Activated CD4-positive, alpha-beta T cell treated with anti-CD3 and anti-CD28 coated beads, Interleukin-2, amount 10 ng/mL, durations not matched to agents 24 days and 14 days (primary cell): ENCODE measurements at regions not wholly inside any gene's neighbourhood (a gene's known extent, or its start where the extent isn't known, plus 50 kb on each side); places are given as distances from the start of the nearest gene placed in this dataset.
A peak's percentile ranks its signal among the peaks of the same experiment; 100 is the strongest.
"Not testable (repeated sequence)": the region's sequence is repeated elsewhere in the genome, so short reads cannot be mapped to it uniquely, and the experiment has no call there.

Source experiments
- DNase-seq: peaks from one replicate; pipeline ENCODE4 v3.0.0; 2022
- H3K27ac Mint-ChIP-seq: one replicate; pipeline ENCODE4 v1.8.0; 2022; ENCODE audit warnings: mild to moderate bottlenecking, mixed read lengths
- H3K27me3 Mint-ChIP-seq: one replicate; pipeline ENCODE4 v1.8.0; 2022; ENCODE audit warnings: mixed read lengths
- H3K36me3 Mint-ChIP-seq: one replicate; pipeline ENCODE4 v1.8.0; 2022; ENCODE audit warnings: low read depth, mild to moderate bottlenecking, mixed read lengths
- H3K4me1 Mint-ChIP-seq: one replicate; pipeline ENCODE4 v1.8.0; 2021; ENCODE audit warnings: mixed read lengths
- H3K4me3 Mint-ChIP-seq: one replicate; pipeline ENCODE4 v1.8.0; 2022; ENCODE audit warnings: mild to moderate bottlenecking, moderate library complexity, mixed read lengths
- H3K9me3 Mint-ChIP-seq: one replicate; pipeline ENCODE4 v1.8.0; 2021; ENCODE audit warnings: mixed read lengths
- intact Hi-C: fragments of 100-400 bp; cut with micrococcal nuclease; formaldehyde crosslinking; loops from one replicate; pipeline ENCODE4 v1.15.1; 2023

- peak; percentile 31 for DNase-seq
- Mint-ChIP-seq H3K27ac (no peak overlapping the region), H3K9me3 (no peaks in the 10 kb centered on the region), H3K4me1 (no peaks in the 10 kb centered on the region), H3K27me3 (peaks cover 4% of the 10 kb centered on the region), H3K4me3 (no peak overlapping the region), H3K36me3 (no peaks in the 10 kb centered on the region)
- intact Hi-C loops, result no loop called here
Measured at GRCh38 chr15:39025321-39025720, 460.7 kb upstream of the RASGRP1 start.

DNA sequence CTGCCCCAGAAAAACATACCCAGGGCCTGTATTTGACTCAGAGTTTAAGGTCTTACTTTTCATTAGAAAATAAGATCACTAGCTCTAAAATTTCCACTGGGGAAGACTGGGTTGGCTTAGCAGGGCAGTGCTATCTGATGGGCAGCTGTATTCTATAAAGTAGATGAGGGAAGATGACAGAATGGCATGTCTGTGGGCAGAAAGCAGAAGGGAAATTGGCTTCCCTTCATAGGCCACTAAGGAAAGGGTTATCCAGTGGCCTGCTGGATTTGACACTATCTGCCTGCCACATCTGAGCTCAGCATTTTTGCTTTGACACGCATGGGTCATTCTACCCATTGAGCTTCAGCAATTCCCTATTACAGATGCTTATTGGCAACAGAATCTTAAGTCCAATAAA is 461.3 kb upstream of the RASGRP1 start:
- Mint-ChIP-seq H3K9me3 (no peaks in the 10 kb centered on the region), H3K27ac (no peak overlapping the region), H3K36me3 (no peaks in the 10 kb centered on the region)

DNA sequence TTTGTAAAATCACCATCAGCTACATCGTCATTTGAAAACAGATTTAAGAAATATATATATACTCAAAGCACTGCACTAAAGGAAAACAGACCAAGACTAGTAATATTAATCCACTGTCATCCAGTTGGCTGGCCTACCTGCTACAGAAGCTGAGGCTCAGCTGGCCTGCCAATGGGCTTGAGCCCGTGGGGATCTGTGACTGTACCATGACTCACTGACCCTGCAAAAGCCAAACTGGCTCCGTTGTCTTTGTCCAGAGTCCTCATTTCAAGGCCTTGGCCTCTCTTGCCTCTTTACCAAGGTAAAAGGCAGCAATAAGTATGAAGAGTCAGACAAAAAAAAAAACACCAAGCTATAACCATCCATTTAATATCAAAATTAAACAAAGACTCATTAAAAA is 463.5 kb upstream of the RASGRP1 start:
- peaks cover 12% of the 10 kb centered on the region for H3K27me3 Mint-ChIP-seq
- intact Hi-C loops, result no loop called here
- DNase-seq, result peak; percentile 23
- H3K4me3 Mint-ChIP-seq, result no peak overlapping the region
- H3K36me3 Mint-ChIP-seq, result no peaks in the 10 kb centered on the region
- H3K9me3 Mint-ChIP-seq, result no peaks in the 10 kb centered on the region
- H3K4me1 Mint-ChIP-seq, result no peaks in the 10 kb centered on the region
- no peak overlapping the region for H3K27ac Mint-ChIP-seq

More for the DNA sequence above, 461.3 kb upstream of the RASGRP1 start:
- H3K27me3 Mint-ChIP-seq, result peaks cover 4% of the 10 kb centered on the region
- intact Hi-C loops, result no loop called here
- peak; percentile 25 for DNase-seq
- no peak overlapping the region for H3K4me3 Mint-ChIP-seq
- H3K4me1 Mint-ChIP-seq, result no peaks in the 10 kb centered on the region

- Mint-ChIP-seq H3K27me3 (peaks cover 20% of the 10 kb centered on the region), H3K4me3 (no peak overlapping the region), H3K4me1 (no peaks in the 10 kb centered on the region), H3K9me3 (no peaks in the 10 kb centered on the region), H3K36me3 (no peaks in the 10 kb centered on the region), H3K27ac (no peak overlapping the region)
- intact Hi-C loops, result no loop called here
- no peak for DNase-seq
Measured at GRCh38 chr15:39029741-39030140, 465.1 kb upstream of the RASGRP1 start.

GRCh38 chr15:39030291-39031070 is 465.9 kb upstream of the RASGRP1 start:
- DNase-seq, result no peak
- Mint-ChIP-seq H3K4me1 (no peaks in the 10 kb centered on the region), H3K4me3 (no peak overlapping the region), H3K27me3 (peaks cover 18% of the 10 kb centered on the region), H3K9me3 (no peaks in the 10 kb centered on the region), H3K27ac (no peak overlapping the region), H3K36me3 (no peaks in the 10 kb centered on the region)
- intact Hi-C loops, result no loop called here

GRCh38 chr15:39031596-39031995 is 467.0 kb upstream of the RASGRP1 start:
- H3K9me3 Mint-ChIP-seq, result no peaks in the 10 kb centered on the region
- no peak overlapping the region for H3K4me3 Mint-ChIP-seq
- DNase-seq, result no peak
- peaks cover 18% of the 10 kb centered on the region for H3K27me3 Mint-ChIP-seq
- no peaks in the 10 kb centered on the region for H3K36me3 Mint-ChIP-seq
- intact Hi-C loops, result no loop called here
- H3K27ac Mint-ChIP-seq, result no peak overlapping the region
- no peaks in the 10 kb centered on the region for H3K4me1 Mint-ChIP-seq

GRCh38 chr15:39034816-39035215 is 470.2 kb upstream of the RASGRP1 start:
- intact Hi-C loops, result no loop called here
- H3K4me1 Mint-ChIP-seq, result no peaks in the 10 kb centered on the region
- H3K27ac Mint-ChIP-seq, result no peak overlapping the region
- H3K27me3 Mint-ChIP-seq, result peaks cover 18% of the 10 kb centered on the region
- no peaks in the 10 kb centered on the region for H3K36me3 Mint-ChIP-seq
- H3K4me3 Mint-ChIP-seq, result no peak overlapping the region
- H3K9me3 Mint-ChIP-seq, result no peaks in the 10 kb centered on the region
- DNase-seq, result peak; percentile 9

DNA sequence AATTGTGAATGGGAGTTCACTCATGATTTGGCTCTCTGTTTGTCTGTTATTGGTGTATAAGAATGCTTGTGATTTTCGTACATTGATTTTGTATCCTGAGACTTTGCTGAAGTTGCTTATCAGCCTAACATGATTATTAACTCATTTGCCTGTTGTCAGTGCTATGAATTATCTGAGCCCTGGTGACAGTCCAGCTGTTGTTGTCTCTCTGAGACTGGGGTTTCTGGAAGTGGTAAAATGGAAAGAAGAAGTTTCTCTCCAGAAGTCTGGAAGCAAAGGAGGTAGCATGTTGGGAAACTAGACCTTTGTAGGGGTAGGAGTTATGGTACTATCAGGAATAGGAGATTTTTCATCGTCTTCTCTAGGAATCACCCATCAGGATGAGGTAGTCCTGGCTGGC is 473.0 kb upstream of the RASGRP1 start:
- H3K9me3 Mint-ChIP-seq, H3K27ac Mint-ChIP-seq, H3K4me1 Mint-ChIP-seq, H3K4me3 Mint-ChIP-seq, H3K36me3 Mint-ChIP-seq, DNase-seq, intact Hi-C loops: not testable (repeated sequence)
- peaks cover 13% of the 10 kb centered on the region for H3K27me3 Mint-ChIP-seq

DNA sequence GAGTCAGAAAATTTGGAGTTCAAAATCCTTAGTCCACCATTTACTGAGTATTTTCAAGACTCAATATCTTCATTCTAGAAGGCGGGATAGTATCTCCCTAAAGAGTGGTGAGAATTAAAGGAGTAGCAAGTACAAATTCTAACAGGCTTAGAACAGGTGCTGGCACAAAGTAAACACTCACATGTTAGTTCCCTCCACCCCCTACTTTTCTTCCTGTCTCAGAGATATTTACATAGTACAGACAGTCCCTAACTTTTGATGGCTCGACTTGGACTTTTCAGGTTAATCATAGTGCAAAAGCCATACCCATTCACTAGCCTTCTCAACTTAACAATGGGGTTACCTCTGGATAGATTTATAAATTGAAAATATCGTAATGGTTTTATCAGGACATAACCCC is 476.2 kb upstream of the RASGRP1 start:
- Mint-ChIP-seq H3K36me3 (no peaks in the 10 kb centered on the region), H3K27me3 (peaks cover 2% of the 10 kb centered on the region), H3K9me3 (no peaks in the 10 kb centered on the region), H3K4me3 (no peak overlapping the region), H3K4me1 (no peaks in the 10 kb centered on the region), H3K27ac (no peak overlapping the region)
- no peak for DNase-seq
- intact Hi-C loops, result no loop called here

- Mint-ChIP-seq H3K27ac (no peak overlapping the region), H3K27me3 (peaks cover 2% of the 10 kb centered on the region), H3K4me3 (no peak overlapping the region), H3K36me3 (no peaks in the 10 kb centered on the region), H3K4me1 (no peaks in the 10 kb centered on the region), H3K9me3 (no peaks in the 10 kb centered on the region)
- DNase-seq, result no peak
- intact Hi-C loops, result no loop called here
Measured at GRCh38 chr15:39041979-39042495, 477.4 kb upstream of the RASGRP1 start.

DNA sequence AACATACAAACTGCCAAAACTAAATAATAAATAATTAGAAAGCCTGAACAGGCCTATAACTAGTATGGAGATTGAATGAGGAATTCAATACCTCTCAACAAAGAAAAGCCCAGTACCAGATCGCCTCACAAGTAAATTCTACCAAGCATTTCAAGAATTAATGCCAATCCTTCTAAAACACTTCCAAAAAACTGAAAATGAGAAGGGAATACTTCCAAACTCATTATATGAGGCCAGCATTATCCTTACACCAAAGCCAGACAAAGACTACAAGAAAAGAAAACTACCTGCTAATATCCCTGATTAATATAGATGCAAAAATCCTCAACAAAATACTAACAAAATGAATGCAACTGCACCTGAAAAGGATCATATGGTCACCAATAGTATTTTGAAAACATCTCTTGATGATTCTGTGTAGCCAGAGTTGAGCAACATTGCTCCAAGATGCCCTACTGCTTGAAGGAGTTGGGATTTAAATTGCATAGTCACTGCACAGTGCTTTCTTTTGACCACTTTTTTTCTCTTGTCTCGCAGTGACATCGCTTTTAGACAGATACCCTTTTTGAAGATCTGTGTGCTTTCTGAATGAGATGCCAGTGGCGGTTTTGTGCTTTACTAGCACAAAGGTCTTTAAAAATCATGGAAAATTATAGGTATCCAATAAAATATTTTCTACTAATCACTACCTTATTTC is 487.2 kb upstream of the RASGRP1 start:
- Mint-ChIP-seq H3K36me3 (no peaks in the 10 kb centered on the region), H3K4me1 (no peaks in the 10 kb centered on the region), H3K9me3 (peaks cover 4% of the 10 kb centered on the region), H3K27me3 (peaks cover 14% of the 10 kb centered on the region), H3K4me3 (no peak overlapping the region), H3K27ac (no peak overlapping the region)
- intact Hi-C loops, result no loop called here
- DNase-seq, result no peak

DNA sequence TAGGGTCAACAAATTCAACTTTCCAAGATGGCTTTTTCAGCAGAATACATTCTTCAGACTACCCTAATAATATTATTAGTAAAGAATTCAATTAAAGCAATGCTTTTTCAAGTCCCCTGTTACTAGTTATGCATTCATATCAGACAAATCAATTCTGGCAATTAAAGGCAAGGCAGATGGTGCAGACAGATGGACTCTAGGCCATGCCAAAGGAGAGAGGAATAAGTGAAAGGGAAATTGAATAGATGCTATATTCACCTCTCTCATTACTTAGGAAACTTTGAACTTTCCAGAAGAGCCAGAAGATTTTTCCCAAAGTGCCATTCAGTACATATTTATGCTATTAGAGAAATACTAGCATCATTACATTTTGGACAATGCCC is 487.7 kb upstream of the RASGRP1 start:
- H3K9me3 Mint-ChIP-seq, result peaks cover 4% of the 10 kb centered on the region
- no peak overlapping the region for H3K27ac Mint-ChIP-seq
- no peaks in the 10 kb centered on the region for H3K36me3 Mint-ChIP-seq
- intact Hi-C loops, result no loop called here
- no peak for DNase-seq
- no peak overlapping the region for H3K4me3 Mint-ChIP-seq
- H3K27me3 Mint-ChIP-seq, result peaks cover 14% of the 10 kb centered on the region
- no peaks in the 10 kb centered on the region for H3K4me1 Mint-ChIP-seq

DNA sequence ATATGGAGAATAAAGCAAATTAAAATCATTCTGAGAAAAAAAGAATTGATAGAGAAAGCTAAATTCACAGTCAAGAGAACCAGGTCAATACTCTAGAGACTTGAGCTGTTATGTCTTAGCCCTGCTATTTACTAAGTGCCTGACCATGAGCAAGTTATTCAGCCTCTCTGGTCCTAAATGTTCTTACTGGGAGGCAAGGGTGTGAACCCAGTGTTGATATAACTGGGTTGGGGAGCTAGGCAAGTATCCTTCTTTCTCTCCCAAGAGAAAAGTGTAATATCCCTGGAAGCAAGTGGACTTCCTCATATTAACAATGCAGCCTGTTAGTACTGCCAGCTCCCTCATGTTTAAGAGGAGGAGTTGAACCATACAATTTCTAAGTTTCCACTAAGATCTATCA is 488.9 kb upstream of the RASGRP1 start:
- intact Hi-C loops, result no loop called here
- Mint-ChIP-seq H3K4me1 (no peaks in the 10 kb centered on the region), H3K9me3 (peaks cover 4% of the 10 kb centered on the region), H3K27ac (no peak overlapping the region), H3K27me3 (peaks cover 14% of the 10 kb centered on the region), H3K4me3 (no peak overlapping the region), H3K36me3 (no peaks in the 10 kb centered on the region)
- no peak for DNase-seq

DNA sequence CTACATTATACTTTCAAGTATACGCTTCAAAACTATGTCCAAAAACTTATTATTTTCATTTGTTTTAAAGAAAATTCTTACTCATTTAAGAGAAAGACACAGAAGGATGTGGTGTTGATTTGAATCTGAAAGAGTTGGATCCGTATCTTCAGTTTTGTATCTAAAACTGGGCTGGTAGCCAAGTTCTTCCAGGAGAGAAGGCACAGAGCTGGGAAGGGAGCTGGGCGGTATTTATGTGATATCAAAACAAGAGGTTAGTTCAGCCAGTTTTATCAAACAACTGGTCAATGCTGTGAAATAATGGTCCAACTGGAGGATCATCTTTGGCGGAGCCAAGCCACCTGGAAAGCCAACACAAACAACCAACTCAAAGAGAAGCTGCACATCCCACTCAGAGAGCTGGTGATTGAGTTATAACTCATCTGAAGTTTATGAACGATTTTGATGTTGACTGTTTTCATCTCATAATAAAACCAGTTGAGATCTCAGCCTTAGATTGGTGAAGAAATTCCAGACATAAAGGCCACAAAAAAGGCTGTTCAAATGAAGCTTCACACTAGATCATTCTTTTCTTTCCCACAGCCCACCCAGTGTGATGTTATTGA is 489.6 kb upstream of the RASGRP1 start:
- H3K4me1 Mint-ChIP-seq, result no peaks in the 10 kb centered on the region
- no peak overlapping the region for H3K27ac Mint-ChIP-seq
- no peaks in the 10 kb centered on the region for H3K36me3 Mint-ChIP-seq
- intact Hi-C loops, result no loop called here
- peaks cover 17% of the 10 kb centered on the region for H3K27me3 Mint-ChIP-seq
- no peak overlapping the region for H3K4me3 Mint-ChIP-seq
- peaks cover 3% of the 10 kb centered on the region for H3K9me3 Mint-ChIP-seq
- DNase-seq, result no peak
